Neural cell (in vitro differentiated cells): ENCODE measurements at regions not wholly inside any gene's neighbourhood (a gene's known extent, or its start where the extent isn't known, plus 50 kb on each side); places are given as distances from the start of the nearest gene placed in this dataset.

Experiments used
- H2AFZ ChIP-seq: fragments of 200-600, 300-800 bp; sonication (generic), shearing (Covaris generic); 2 replicates; pipeline ENCODE4 v1.6.0; 2014; ENCODE audit warnings: low read depth, mild to moderate bottlenecking, antibody characterized with exemption, low read length, moderate library complexity
- H3F3A ChIP-seq: fragments of 200-600 bp; shearing (Covaris generic); 2 replicates; pipeline ENCODE4 v1.6.1; 2016; ENCODE audit warnings: mild to moderate bottlenecking, moderate library complexity, mixed read lengths, antibody characterized with exemption, low read length; ENCODE audit not compliant: insufficient read depth, poor library complexity, severe bottlenecking
- H3K27ac ChIP-seq: fragments of 200-600, 300-800 bp; sonication (generic), shearing (Covaris generic); 2 replicates; pipeline ENCODE4 v1.5.1; 2014; ENCODE audit warnings: mild to moderate bottlenecking, low read length, moderate library complexity
- H3K27me3 ChIP-seq: fragments of 300-800, 200-600 bp; sonication (generic), shearing (Covaris generic); 2 replicates; pipeline ENCODE4 v1.6.0; 2014; ENCODE audit warnings: mild to moderate bottlenecking, low read depth, low read length, moderate library complexity; ENCODE audit not compliant: insufficient read depth
- H3K36me3 ChIP-seq: fragments of 300-800, 200-600 bp; sonication (generic), shearing (Covaris generic); 2 replicates; pipeline ENCODE4 v1.5.1; 2014; ENCODE audit warnings: mild to moderate bottlenecking, antibody characterized with exemption, low read length, moderate library complexity; ENCODE audit not compliant: insufficient read depth
- H3K4me2 ChIP-seq: fragments of 300-800, 200-600 bp; sonication (generic), shearing (Covaris generic); 2 replicates; pipeline ENCODE4 v1.6.0; 2014; ENCODE audit warnings: mild to moderate bottlenecking, low read length
- H3K4me3 ChIP-seq: fragments of 300-800, 200-600 bp; sonication (generic), shearing (Covaris generic); 2 replicates; pipeline ENCODE4 v1.5.1; 2014; ENCODE audit warnings: mild to moderate bottlenecking, low read length, moderate library complexity
- H3K79me2 ChIP-seq: fragments of 200-600 bp; shearing (Covaris generic); replicated peaks from 2 replicates; pipeline ENCODE4 v1.6.0; 2014; ENCODE audit warnings: mild to moderate bottlenecking, low read length, moderate library complexity; ENCODE audit not compliant: insufficient read depth
- H3K9ac ChIP-seq: fragments of 300-800, 200-600 bp; sonication (generic), shearing (Covaris generic); 2 replicates; pipeline ENCODE4 v1.6.1; 2016; ENCODE audit warnings: mild to moderate bottlenecking, low read length, mixed read lengths
- H3K9me2 ChIP-seq: fragments of 200-600 bp; shearing (Covaris generic); 2 replicates; pipeline ENCODE4 v1.6.1; 2016; ENCODE audit warnings: mild to moderate bottlenecking, low read length, mixed read lengths; ENCODE audit not compliant: insufficient read depth
- H3K9me3 ChIP-seq: fragments of 200-600, 300-800 bp; sonication (generic), shearing (Covaris generic); 2 replicates; pipeline ENCODE4 v1.6.1; 2016; ENCODE audit warnings: mild to moderate bottlenecking, mixed run types, low read length, moderate library complexity, mixed read lengths
- H4K20me1 ChIP-seq: fragments of 200-600 bp; shearing (Covaris generic); 2 replicates; pipeline ENCODE4 v1.6.1; 2016; ENCODE audit warnings: mild to moderate bottlenecking, mixed run types; ENCODE audit not compliant: insufficient read depth
- EP300 ChIP-seq: fragments of 450-650 bp; conservative IDR thresholded peaks from 2 replicates; pipeline ENCODE4 v1.6.1; 2014; ENCODE audit warnings: antibody characterized with exemption, mild to moderate bottlenecking, moderate library complexity; ENCODE audit not compliant: poor library complexity, severe bottlenecking
- EZH2 ChIP-seq: fragments of 200-600, 300-800 bp; shearing (Covaris generic), sonication (generic); IDR thresholded peaks from 2 replicates; pipeline ENCODE4 v1.6.1; 2014; ENCODE audit warnings: antibody characterized with exemption, low read length, borderline replicate concordance, mild to moderate bottlenecking; ENCODE audit not compliant: insufficient read depth, poor library complexity, severe bottlenecking
- MXI1 ChIP-seq: fragments of 450-650 bp; conservative IDR thresholded peaks from 2 replicates; pipeline ENCODE4 v1.6.1; 2014; ENCODE audit warnings: antibody characterized with exemption, mild to moderate bottlenecking; ENCODE audit not compliant: poor library complexity, severe bottlenecking
- POLR2AphosphoS5 ChIP-seq: IDR thresholded peaks from 2 replicates; pipeline ENCODE4 v1.6.1; 2012
- RAD21 ChIP-seq: fragments of 450-650 bp; conservative IDR thresholded peaks from 2 replicates; pipeline ENCODE4 v1.6.1; 2014; ENCODE audit warnings: antibody characterized with exemption, mild to moderate bottlenecking, moderate library complexity
- SMC3 ChIP-seq: fragments of 450-650 bp; conservative IDR thresholded peaks from 2 replicates; pipeline ENCODE4 v1.6.1; 2014; ENCODE audit warnings: antibody characterized with exemption, mild to moderate bottlenecking, moderate library complexity; ENCODE audit not compliant: poor library complexity
- TAF1 ChIP-seq: IDR thresholded peaks from 2 replicates; pipeline ENCODE4 v1.6.1; 2012; ENCODE audit warnings: low read depth
- TF ChIP-seq, protein P1 (sequence below): fragments of 450-650 bp; IDR thresholded peaks from 2 replicates; pipeline ENCODE4 v1.5.1; 2014; ENCODE audit warnings: antibody characterized with exemption, mild to moderate bottlenecking, moderate library complexity; ENCODE audit not compliant: poor library complexity, severe bottlenecking
- TF ChIP-seq, protein P2 (sequence below): IDR thresholded peaks from 2 replicates; pipeline ENCODE4 v1.6.1; 2012; ENCODE audit warnings: borderline replicate concordance

GRCh38 chr20:30487947-30488926, 769.2 kb upstream of the DEFB115 start:
- H3K79me2 ChIP-seq, result no peaks in the 10 kb centered on the region
- TF ChIP-seq EZH2, result no peak
- TF ChIP-seq, protein P1, sequence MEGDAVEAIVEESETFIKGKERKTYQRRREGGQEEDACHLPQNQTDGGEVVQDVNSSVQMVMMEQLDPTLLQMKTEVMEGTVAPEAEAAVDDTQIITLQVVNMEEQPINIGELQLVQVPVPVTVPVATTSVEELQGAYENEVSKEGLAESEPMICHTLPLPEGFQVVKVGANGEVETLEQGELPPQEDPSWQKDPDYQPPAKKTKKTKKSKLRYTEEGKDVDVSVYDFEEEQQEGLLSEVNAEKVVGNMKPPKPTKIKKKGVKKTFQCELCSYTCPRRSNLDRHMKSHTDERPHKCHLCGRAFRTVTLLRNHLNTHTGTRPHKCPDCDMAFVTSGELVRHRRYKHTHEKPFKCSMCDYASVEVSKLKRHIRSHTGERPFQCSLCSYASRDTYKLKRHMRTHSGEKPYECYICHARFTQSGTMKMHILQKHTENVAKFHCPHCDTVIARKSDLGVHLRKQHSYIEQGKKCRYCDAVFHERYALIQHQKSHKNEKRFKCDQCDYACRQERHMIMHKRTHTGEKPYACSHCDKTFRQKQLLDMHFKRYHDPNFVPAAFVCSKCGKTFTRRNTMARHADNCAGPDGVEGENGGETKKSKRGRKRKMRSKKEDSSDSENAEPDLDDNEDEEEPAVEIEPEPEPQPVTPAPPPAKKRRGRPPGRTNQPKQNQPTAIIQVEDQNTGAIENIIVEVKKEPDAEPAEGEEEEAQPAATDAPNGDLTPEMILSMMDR, result no peak
- no peak for TF ChIP-seq SMC3
- no peak for TF ChIP-seq RAD21
- no peak for TF ChIP-seq EP300
- TF ChIP-seq POLR2AphosphoS5, result no peak
- no peak overlapping the region for H3K27ac ChIP-seq
- H3K27me3 ChIP-seq, result no peaks in the 10 kb centered on the region
- no peak overlapping the region for H3K4me3 ChIP-seq
- no peak overlapping the region for H2AFZ ChIP-seq
- H3K9me2 ChIP-seq, result no peaks in the 10 kb centered on the region
- H3K9ac ChIP-seq, result no peak overlapping the region
- H3K4me2 ChIP-seq, result no peak overlapping the region
- H4K20me1 ChIP-seq, result no peaks in the 10 kb centered on the region
- no peaks in the 10 kb centered on the region for H3F3A ChIP-seq
- H3K9me3 ChIP-seq, result peaks cover 9% of the 10 kb centered on the region
- no peaks in the 10 kb centered on the region for H3K36me3 ChIP-seq

GRCh38 chr20:30488941-30489613, 768.4 kb upstream of the DEFB115 start:
- Histone ChIP-seq H3K27ac (no peak overlapping the region), H2AFZ (no peak overlapping the region)

More at GRCh38 chr20:30488941-30489613, 768.4 kb upstream of the DEFB115 start:
- Histone ChIP-seq H3K79me2 (no peaks in the 10 kb centered on the region), H3K9me2 (no peaks in the 10 kb centered on the region), H3K9me3 (peaks cover 9% of the 10 kb centered on the region), H3K36me3 (no peaks in the 10 kb centered on the region), H3F3A (no peaks in the 10 kb centered on the region), H4K20me1 (no peaks in the 10 kb centered on the region), H3K4me3 (no peak overlapping the region), H3K27me3 (no peaks in the 10 kb centered on the region), H3K9ac (no peak overlapping the region), H3K4me2 (no peak overlapping the region)
- TF ChIP-seq MXI1 (no peak), SMC3 (no peak), RAD21 (no peak), TAF1 (no peak), EZH2 (no peak), EP300 (no peak), POLR2AphosphoS5 (no peak)
- TF ChIP-seq, protein P2, sequence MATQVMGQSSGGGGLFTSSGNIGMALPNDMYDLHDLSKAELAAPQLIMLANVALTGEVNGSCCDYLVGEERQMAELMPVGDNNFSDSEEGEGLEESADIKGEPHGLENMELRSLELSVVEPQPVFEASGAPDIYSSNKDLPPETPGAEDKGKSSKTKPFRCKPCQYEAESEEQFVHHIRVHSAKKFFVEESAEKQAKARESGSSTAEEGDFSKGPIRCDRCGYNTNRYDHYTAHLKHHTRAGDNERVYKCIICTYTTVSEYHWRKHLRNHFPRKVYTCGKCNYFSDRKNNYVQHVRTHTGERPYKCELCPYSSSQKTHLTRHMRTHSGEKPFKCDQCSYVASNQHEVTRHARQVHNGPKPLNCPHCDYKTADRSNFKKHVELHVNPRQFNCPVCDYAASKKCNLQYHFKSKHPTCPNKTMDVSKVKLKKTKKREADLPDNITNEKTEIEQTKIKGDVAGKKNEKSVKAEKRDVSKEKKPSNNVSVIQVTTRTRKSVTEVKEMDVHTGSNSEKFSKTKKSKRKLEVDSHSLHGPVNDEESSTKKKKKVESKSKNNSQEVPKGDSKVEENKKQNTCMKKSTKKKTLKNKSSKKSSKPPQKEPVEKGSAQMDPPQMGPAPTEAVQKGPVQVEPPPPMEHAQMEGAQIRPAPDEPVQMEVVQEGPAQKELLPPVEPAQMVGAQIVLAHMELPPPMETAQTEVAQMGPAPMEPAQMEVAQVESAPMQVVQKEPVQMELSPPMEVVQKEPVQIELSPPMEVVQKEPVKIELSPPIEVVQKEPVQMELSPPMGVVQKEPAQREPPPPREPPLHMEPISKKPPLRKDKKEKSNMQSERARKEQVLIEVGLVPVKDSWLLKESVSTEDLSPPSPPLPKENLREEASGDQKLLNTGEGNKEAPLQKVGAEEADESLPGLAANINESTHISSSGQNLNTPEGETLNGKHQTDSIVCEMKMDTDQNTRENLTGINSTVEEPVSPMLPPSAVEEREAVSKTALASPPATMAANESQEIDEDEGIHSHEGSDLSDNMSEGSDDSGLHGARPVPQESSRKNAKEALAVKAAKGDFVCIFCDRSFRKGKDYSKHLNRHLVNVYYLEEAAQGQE, result no peak
- TF ChIP-seq, protein P1, result no peak
